ENCODE measurements at regions not wholly inside any gene's neighbourhood (a gene's known extent, or its start where the extent isn't known, plus 50 kb on each side); places are given as distances from the start of the nearest gene placed in this dataset.

GRCh38 chr21:38953516-38953915, 147.8 kb downstream of the ETS2 start:
- Histone ChIP-seq H3K36me3 (ENCODE audit: control insufficient read depth in 2 of 2, insufficient read depth in 1 of 2, low read length in 2 of 2) (no peaks in the 10 kb centered on the region), H3K27ac (ENCODE audit: extremely low read depth, low read depth, low read length) (no peak overlapping the region), H3K4me1 (ENCODE audit: control insufficient read depth, insufficient read depth, low read length) (peaks cover 7% of the 10 kb centered on the region; the same call in 1 of the 2 replicates), H3K9me3 (ENCODE audit: control insufficient read depth, insufficient read depth, low read depth, low read length) (no peaks in the 10 kb centered on the region), H3K4me3 (ENCODE audit: low read depth, low read length) (no peak overlapping the region)
- CTCF ChIA-PET = interaction anchor here (0.6 kb wide), 1 partner anchor 834 kb away, joined by 3 read pairs; no protein-coding TSS in a partner anchor
- POLR2A ChIA-PET = no interaction called here
- TF ChIP-seq ZNF624 (tag by site-specific recombination; IDR thresholded peaks at IDR 0.05) = no peak
- peak; percentile 85 for TF ChIP-seq ATF2 (tag by site-specific recombination; IDR thresholded peaks at IDR 0.05; ENCODE audit: low read depth)

- Histone ChIP-seq H3K9me3 (ENCODE audit: control insufficient read depth, insufficient read depth, low read depth, low read length) (no peaks in the 10 kb centered on the region), H3K36me3 (ENCODE audit: control insufficient read depth in 2 of 2, insufficient read depth in 1 of 2, low read length in 2 of 2) (no peaks in the 10 kb centered on the region), H3K4me1 (ENCODE audit: control insufficient read depth, insufficient read depth, low read length) (peaks cover 7% of the 10 kb centered on the region; the same call in 1 of the 2 replicates), H3K27ac (ENCODE audit: extremely low read depth, low read depth, low read length) (no peak overlapping the region), H3K4me3 (ENCODE audit: low read depth, low read length) (no peak overlapping the region)
- ChIA-PET CTCF (no interaction called here), POLR2A (no interaction called here)
- TF ChIP-seq ZNF747 (tag by site-specific recombination; IDR thresholded peaks at IDR 0.05) = no peak
- no peak for TF ChIP-seq EGR2 (tag by site-specific recombination; IDR thresholded peaks at IDR 0.05; ENCODE audit: low read depth)
- no peak for TF ChIP-seq ZNF394 (tag by site-specific recombination; IDR thresholded peaks at IDR 0.05; ENCODE audit: borderline replicate concordance)
- no peak for TF ChIP-seq ZBTB48 (tag by site-specific recombination; IDR thresholded peaks at IDR 0.05)
- TF ChIP-seq ZNF701 (tag by site-specific recombination; IDR thresholded peaks at IDR 0.05) = no peak
Measured at GRCh38 chr21:38952890-38953289, 147.2 kb downstream of the ETS2 start.

- no peaks in the 10 kb centered on the region for H3K4me1 ChIP-seq (ENCODE audit: control insufficient read depth, insufficient read depth, low read length)
- no peak overlapping the region for H3K27ac ChIP-seq (ENCODE audit: extremely low read depth, low read depth, low read length)
- H3K36me3 ChIP-seq (ENCODE audit: control insufficient read depth in 2 of 2, insufficient read depth in 1 of 2, low read length in 2 of 2) = no peaks in the 10 kb centered on the region
- no peaks in the 10 kb centered on the region for H3K9me3 ChIP-seq (ENCODE audit: control insufficient read depth, insufficient read depth, low read depth, low read length)
- H3K4me3 ChIP-seq (ENCODE audit: low read depth, low read length) = no peak overlapping the region
- TF ChIP-seq TRIM28 (IDR thresholded peaks at IDR 0.05; ENCODE audit: borderline replicate concordance, low read length) = 0 out of 2 replicates have a peak, but pooled peaks have one; percentile 15
- TF ChIP-seq ZFP41 (tag by site-specific recombination; IDR thresholded peaks at IDR 0.05; ENCODE audit: borderline replicate concordance) = no peak
- TF ChIP-seq AEBP2 (tag by site-specific recombination; IDR thresholded peaks at IDR 0.05; ENCODE audit: borderline replicate concordance) = no peak
- TF ChIP-seq ZFP3 (tag by site-specific recombination; IDR thresholded peaks at IDR 0.05; ENCODE audit: low read depth) = peak; percentile 86
- CTCF ChIA-PET = interaction anchor here (0.6 kb wide), 1 partner anchor 181 kb away, joined by 3 read pairs; no protein-coding TSS in a partner anchor
- POLR2A ChIA-PET = no interaction called here
Measured at GRCh38 chr21:38951095-38951730, 145.5 kb downstream of the ETS2 start.

- Histone ChIP-seq H3K9me3 (ENCODE audit: control insufficient read depth, insufficient read depth, low read depth, low read length) (no peaks in the 10 kb centered on the region), H3K4me3 (ENCODE audit: low read depth, low read length) (no peak overlapping the region), H3K4me1 (ENCODE audit: control insufficient read depth, insufficient read depth, low read length) (peaks cover 1% of the 10 kb centered on the region; the same call in 1 of the 2 replicates), H3K27ac (ENCODE audit: extremely low read depth, low read depth, low read length) (no peak overlapping the region), H3K36me3 (ENCODE audit: control insufficient read depth in 2 of 2, insufficient read depth in 1 of 2, low read length in 2 of 2) (no peaks in the 10 kb centered on the region)
- CTCF ChIA-PET = interaction anchor here (0.6 kb wide), 1 partner anchor 182 kb away, joined by 3 read pairs; no protein-coding TSS in a partner anchor
- POLR2A ChIA-PET = no interaction called here
- TF ChIP-seq ZNF580 (tag by site-specific recombination; IDR thresholded peaks at IDR 0.05) (0 out of 2 replicates have a peak, but pooled peaks have one; percentile 36), SETDB1 (IDR thresholded peaks at IDR 0.05; ENCODE audit: insufficient read length, low read length) (peak; percentile 66), ZNF561 (tag by site-specific recombination; IDR thresholded peaks at IDR 0.05; ENCODE audit: borderline replicate concordance) (0 out of 2 replicates have a peak, but pooled peaks have one; percentile 29), SALL2 (tag by site-specific recombination; IDR thresholded peaks at IDR 0.05; ENCODE audit: borderline replicate concordance) (no peak), PRDM6 (tag by site-specific recombination; IDR thresholded peaks at IDR 0.05) (0 out of 2 replicates have a peak, but pooled peaks have one; percentile 38), ZNF302 (tag by site-specific recombination; IDR thresholded peaks at IDR 0.05; ENCODE audit: low read depth) (0 out of 2 replicates have a peak, but pooled peaks have one; percentile 22), TRIM28 (IDR thresholded peaks at IDR 0.05; ENCODE audit: borderline replicate concordance, low read length) (0 out of 2 replicates have a peak, but pooled peaks have one; percentile 45), ZXDB (tag by site-specific recombination; IDR thresholded peaks at IDR 0.05) (peak; percentile 54; the same call in 1 of the 2 replicates), ZNF214 (tag by site-specific recombination; IDR thresholded peaks at IDR 0.05; ENCODE audit: borderline replicate concordance) (no peak), ZNF843 (tag by site-specific recombination; IDR thresholded peaks at IDR 0.05) (peak; percentile 73), TCF7L2 (IDR thresholded peaks at IDR 0.05; ENCODE audit: borderline replicate concordance, low read depth, low read length) (peak; percentile 55; the same call in 1 of the 2 replicates)
Measured at GRCh38 chr21:38950435-38951094, 144.8 kb downstream of the ETS2 start.
